ENCODE measurements at regions not wholly inside any gene's neighbourhood (a gene's known extent, or its start where the extent isn't known, plus 50 kb on each side); places are given as distances from the start of the nearest gene placed in this dataset.

DNA sequence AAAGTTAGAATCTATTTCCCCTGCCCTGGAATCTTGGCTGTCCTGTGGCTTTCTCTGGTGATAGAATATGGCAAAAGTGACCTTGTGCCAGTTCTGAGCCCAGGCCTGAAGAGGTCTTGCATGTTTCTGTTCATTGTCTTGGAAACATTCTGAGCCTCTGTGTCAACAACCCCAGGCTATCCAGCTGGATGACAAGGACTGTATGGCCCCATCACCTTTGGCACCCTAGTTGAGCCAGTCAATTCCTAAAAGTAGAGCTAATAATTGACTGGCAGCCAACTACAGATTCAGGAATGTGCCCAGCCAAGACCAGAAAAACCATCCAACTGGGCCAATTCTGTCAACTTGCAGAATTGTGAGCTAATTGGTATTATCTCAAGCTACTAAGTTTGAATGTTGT, 514.1 kb upstream of the LARGE1 start:
- no peak for TF ChIP-seq TAF1 (IDR thresholded peaks at IDR 0.05; ENCODE audit: low read depth, low read length)
- no peak for TF ChIP-seq POLR2A (IDR thresholded peaks at IDR 0.05; ENCODE audit: low read depth, low read length)
- no peak for TF ChIP-seq POLR2AphosphoS5 (IDR thresholded peaks at IDR 0.05; ENCODE audit: low read depth, low read length)
- no peak for TF ChIP-seq POU2F2 (IDR thresholded peaks at IDR 0.05; ENCODE audit: low read depth, low read length)
